ENCODE measurements at regions not wholly inside any gene's neighbourhood (a gene's known extent, or its start where the extent isn't known, plus 50 kb on each side); places are given as distances from the start of the nearest gene placed in this dataset.

GRCh38 chr4:155529716-155530115 is 136.9 kb upstream of the GUCY1A1 start:
- no peak for TF ChIP-seq POLR2A (IDR thresholded peaks at IDR 0.05)
- TF ChIP-seq CTCF (IDR thresholded peaks at IDR 0.05), result no peak
